SK-N-SH treated with all-trans-retinoic acid at 6 μM for 48 hours (cell line): ENCODE measurements at regions not wholly inside any gene's neighbourhood (a gene's known extent, or its start where the extent isn't known, plus 50 kb on each side); places are given as distances from the start of the nearest gene placed in this dataset.

ENCODE experiments used
- ATAC-seq: fragments of 200-7000 bp; cut with Tn5 transposase; 3 replicates; pipeline ENCODE4 v1.9.1; 2020; ENCODE audit warnings: mild to moderate bottlenecking, moderate library complexity
- ARNTL ChIP-seq: fragments of 450-650 bp; formaldehyde crosslinking; IDR thresholded peaks from 2 replicates; pipeline ENCODE4 v1.5.0; 2020; ENCODE audit warnings: low read depth, mild to moderate bottlenecking, moderate library complexity, borderline replicate concordance
- BACH2 ChIP-seq: fragments of 250-450 bp; sonication (Bioruptor Pico); IDR thresholded peaks from 2 replicates; pipeline ENCODE4 v1.9.0; 2021; ENCODE audit warnings: mild to moderate bottlenecking, borderline replicate concordance
- CREB5 ChIP-seq: fragments of 250-450 bp; sonication (Bioruptor Pico); IDR thresholded peaks from 2 replicates; pipeline ENCODE4 v1.5.1; 2020; ENCODE audit warnings: low read depth, mild to moderate bottlenecking, moderate library complexity
- CSRNP3 ChIP-seq: fragments of 250-450 bp; sonication (Bioruptor Pico); IDR thresholded peaks from 2 replicates; pipeline ENCODE4 v1.5.1; 2021; ENCODE audit warnings: mild to moderate bottlenecking, moderate library complexity
- ESRRG ChIP-seq: fragments of 250-450 bp; sonication (Bioruptor Pico); IDR thresholded peaks from 2 replicates; pipeline ENCODE4 v1.6.1; 2021; ENCODE audit warnings: mild to moderate bottlenecking
- GLIS3 ChIP-seq: fragments of 250-450 bp; sonication (Bioruptor Pico); IDR thresholded peaks from 2 replicates; pipeline ENCODE4 v1.5.0; 2020; ENCODE audit warnings: mild to moderate bottlenecking, moderate library complexity
- ISL1 ChIP-seq: fragments of 250-450 bp; sonication (Bioruptor Pico); IDR thresholded peaks from 2 replicates; pipeline ENCODE4 v2.1.2; 2022; ENCODE audit warnings: mild to moderate bottlenecking, moderate library complexity
- OSR1 ChIP-seq: fragments of 250-450 bp; sonication (Bioruptor Pico); IDR thresholded peaks from 2 replicates; pipeline ENCODE4 v1.8.0; 2022; ENCODE audit warnings: moderate library complexity, mild to moderate bottlenecking, inconsistent platforms
- PATZ1 ChIP-seq: fragments of 250-450 bp; sonication (Bioruptor Pico); IDR thresholded peaks from 2 replicates; pipeline ENCODE4 v1.8.0; 2020; ENCODE audit warnings: mild to moderate bottlenecking, moderate library complexity, borderline replicate concordance
- POU6F1 ChIP-seq: fragments of 250-450 bp; sonication (Bioruptor Pico); IDR thresholded peaks from 2 replicates; pipeline ENCODE4 v1.8.0; 2021; ENCODE audit warnings: low read depth, mild to moderate bottlenecking, moderate library complexity, borderline replicate concordance
- PPARA ChIP-seq: fragments of 250-450 bp; sonication (Bioruptor Pico); IDR thresholded peaks from 2 replicates; pipeline ENCODE4 v1.5.0; 2020; ENCODE audit warnings: mild to moderate bottlenecking, borderline replicate concordance
- RARB ChIP-seq: fragments of 250-450 bp; sonication (Bioruptor Pico); IDR thresholded peaks from 2 replicates; pipeline ENCODE4 v1.8.0; 2021; ENCODE audit warnings: mild to moderate bottlenecking, moderate library complexity
- SNAI2 ChIP-seq: fragments of 250-450 bp; sonication (Bioruptor Pico); IDR thresholded peaks from 2 replicates; pipeline ENCODE4 v1.5.0; 2020; ENCODE audit warnings: mild to moderate bottlenecking, moderate library complexity
- TOX ChIP-seq: fragments of 250-450 bp; sonication (Bioruptor Pico); IDR thresholded peaks from 2 replicates; pipeline ENCODE4 v1.8.0; 2021; ENCODE audit warnings: mild to moderate bottlenecking, moderate library complexity, borderline replicate concordance
- ZC3H10 ChIP-seq: fragments of 250-450 bp; sonication (Bioruptor Pico); IDR thresholded peaks from 2 replicates; pipeline ENCODE4 v1.5.1; 2021; ENCODE audit warnings: mild to moderate bottlenecking, moderate library complexity
- ZFP3 ChIP-seq: fragments of 250-450 bp; sonication (Bioruptor Pico); IDR thresholded peaks from 2 replicates; pipeline ENCODE4 v1.5.0; 2020; ENCODE audit warnings: mild to moderate bottlenecking, moderate library complexity
- ZFP30 ChIP-seq: fragments of 450-650 bp; formaldehyde crosslinking; IDR thresholded peaks from 2 replicates; pipeline ENCODE4 v1.5.0; 2022; ENCODE audit warnings: mild to moderate bottlenecking, moderate library complexity
- ZNF565 ChIP-seq: fragments of 450-650 bp; formaldehyde crosslinking; conservative IDR thresholded peaks from 2 replicates; pipeline ENCODE4 v1.5.0; 2020; ENCODE audit warnings: low read depth, mild to moderate bottlenecking, moderate library complexity
- ZNF70 ChIP-seq: fragments of 450-650 bp; formaldehyde crosslinking; IDR thresholded peaks from 2 replicates; pipeline ENCODE4 v1.5.0; 2020; ENCODE audit warnings: mild to moderate bottlenecking, moderate library complexity
- ZNF8 ChIP-seq: fragments of 450-650 bp; formaldehyde crosslinking; IDR thresholded peaks from 2 replicates; pipeline ENCODE4 v1.5.0; 2020; ENCODE audit warnings: mild to moderate bottlenecking, moderate library complexity

GRCh38 chr17:14918540-14918939, 346.6 kb downstream of the PMP22 start (continued):
- TF ChIP-seq PATZ1 (CRISPR knock-in tag) (no peak), POU6F1 (CRISPR knock-in tag) (no peak), ZNF70 (CRISPR knock-in tag) (no peak), ZFP30 (CRISPR knock-in tag) (no peak)

- TF ChIP-seq BACH2 (CRISPR knock-in tag) (no peak), ISL1 (CRISPR knock-in tag) (no peak), ZNF565 (CRISPR knock-in tag) (no peak)
- TF ChIP-seq, all 23 proteins: peak for 0
- ATAC-seq, result no peak
Measured at GRCh38 chr17:14910916-14911315, 354.2 kb downstream of the PMP22 start.

GRCh38 chr17:14904386-14904785, 360.7 kb downstream of the PMP22 start:
- no peak for ATAC-seq
- TF ChIP-seq ZNF565 (CRISPR knock-in tag), result no peak
- TF ChIP-seq ZNF70 (CRISPR knock-in tag), result no peak
- TF ChIP-seq ESRRG (CRISPR knock-in tag), result no peak
- TF ChIP-seq PATZ1 (CRISPR knock-in tag), result no peak
- no peak for TF ChIP-seq CREB5
- no peak for TF ChIP-seq RARB (CRISPR knock-in tag)
- no peak for TF ChIP-seq CSRNP3
- TF ChIP-seq PPARA (CRISPR knock-in tag), result no peak
- TF ChIP-seq BACH2 (CRISPR knock-in tag), result no peak
- TF ChIP-seq ARNTL (CRISPR knock-in tag), result no peak
- no peak for TF ChIP-seq ZFP3 (CRISPR knock-in tag)
- TF ChIP-seq OSR1 (CRISPR knock-in tag), result no peak
- no peak for TF ChIP-seq ZC3H10 (CRISPR knock-in tag)
- no peak for TF ChIP-seq POU6F1 (CRISPR knock-in tag)
- no peak for TF ChIP-seq TOX (CRISPR knock-in tag)
- TF ChIP-seq SNAI2 (CRISPR knock-in tag), result no peak
- no peak for TF ChIP-seq ISL1 (CRISPR knock-in tag)
- TF ChIP-seq, all 23 proteins: peak for 0

GRCh38 chr17:14903854-14904253, 361.3 kb downstream of the PMP22 start:
- no peak for ATAC-seq
- TF ChIP-seq BACH2 (CRISPR knock-in tag) (no peak), SNAI2 (CRISPR knock-in tag) (no peak), ZNF8 (CRISPR knock-in tag) (no peak), TOX (CRISPR knock-in tag) (no peak), GLIS3 (no peak)
